ENCODE measurements at regions not wholly inside any gene's neighbourhood (a gene's known extent, or its start where the extent isn't known, plus 50 kb on each side); places are given as distances from the start of the nearest gene placed in this dataset.
"Not testable (repeated sequence)": the region's sequence is repeated elsewhere in the genome, so short reads cannot be mapped to it uniquely, and the experiment has no call there.

- DNase-seq, result no peak
Observed at GRCh38 chr6:11885159-11885558, 106.6 kb upstream of the ADTRP start.

- not testable (repeated sequence) for DNase-seq
Observed at GRCh38 chr6:11883471-11883870, 104.9 kb upstream of the ADTRP start.

DNA sequence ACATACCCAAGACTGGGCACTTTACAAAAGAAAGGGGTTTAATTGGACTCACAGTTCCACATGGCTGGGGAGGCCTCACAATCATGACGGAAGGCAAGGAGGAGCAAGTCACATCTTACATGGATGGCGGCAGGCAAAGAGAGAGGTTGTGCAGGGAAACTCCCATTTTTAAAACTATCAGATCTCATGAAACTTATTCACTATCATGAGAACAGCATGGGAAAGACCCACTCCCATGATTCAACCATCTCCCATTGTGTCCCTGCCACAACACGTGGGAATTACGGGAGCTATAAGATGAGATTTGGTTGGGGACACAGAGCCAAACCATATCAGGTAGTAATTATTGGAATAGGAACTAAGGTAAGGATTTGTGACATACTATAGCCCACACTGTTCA is 101.6 kb upstream of the ADTRP start:
- DNase-seq, result not testable (repeated sequence)

- DNase-seq, result no peak
Observed at GRCh38 chr6:11878735-11879134, 100.1 kb upstream of the ADTRP start.

GRCh38 chr6:11878029-11878428 is 99.4 kb upstream of the ADTRP start:
- DNase-seq, result no peak

DNA sequence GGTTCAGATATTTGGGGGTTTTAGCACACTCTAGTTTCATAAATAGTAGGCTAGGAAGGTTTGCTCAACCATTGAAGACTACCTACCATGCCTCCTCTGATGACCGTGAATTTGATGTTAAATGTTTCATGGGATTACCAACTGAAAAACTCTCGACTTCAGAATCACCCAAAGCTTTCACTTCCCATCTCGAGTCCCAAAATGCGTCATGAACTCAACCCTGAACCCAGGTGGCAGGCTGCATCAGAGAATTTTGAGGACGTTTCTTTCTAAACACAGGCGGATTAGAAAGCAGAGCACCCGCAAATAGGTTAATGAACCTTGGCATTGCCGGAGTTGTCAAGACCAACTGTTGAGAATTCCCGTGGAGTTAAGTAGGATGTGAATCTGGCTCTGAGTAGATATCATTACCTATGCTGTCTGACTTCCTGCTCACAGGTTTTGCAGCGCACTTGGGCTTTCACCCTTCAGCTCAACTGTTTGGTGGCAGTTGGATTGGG is 98.4 kb upstream of the ADTRP start:
- DNase-seq, result peak in 1 of 2 donors; percentile 12

DNA sequence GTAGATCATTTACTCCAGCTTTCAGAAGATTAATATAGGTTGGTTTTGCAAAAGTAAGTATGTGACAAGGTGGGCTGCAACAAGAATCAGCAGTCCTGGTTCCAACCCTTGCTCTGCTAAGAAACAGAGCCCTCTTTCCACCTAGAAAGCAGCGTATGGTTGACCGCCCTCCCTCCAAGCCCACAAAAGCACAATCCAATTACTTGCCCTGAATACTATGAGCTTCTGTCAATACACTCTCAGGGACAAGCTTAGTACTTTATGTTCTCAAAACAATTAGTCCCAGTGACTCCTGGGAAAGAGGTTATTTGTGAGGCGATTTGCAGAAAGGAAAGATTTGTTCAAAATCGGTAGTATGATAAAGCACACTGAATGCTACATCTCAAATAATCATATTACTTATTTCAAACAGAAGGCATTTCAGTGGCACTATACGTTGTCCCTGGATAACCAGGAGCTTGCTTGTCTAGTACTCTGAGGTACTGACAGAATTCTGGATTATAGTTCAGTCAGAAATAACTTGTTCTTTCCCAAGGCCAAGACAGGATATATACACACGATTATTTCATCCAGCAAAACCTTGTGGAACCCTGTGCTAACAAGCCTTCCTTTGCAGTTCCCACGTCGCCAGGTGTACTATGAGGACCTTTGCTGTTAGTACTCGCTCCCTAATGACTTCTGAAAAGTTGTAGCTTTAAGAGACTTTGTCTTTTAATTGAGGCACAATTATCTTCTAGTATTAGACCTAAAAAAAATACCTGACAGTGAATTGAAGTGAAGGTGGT is 96.9 kb upstream of the ADTRP start:
- no peak for DNase-seq

DNA sequence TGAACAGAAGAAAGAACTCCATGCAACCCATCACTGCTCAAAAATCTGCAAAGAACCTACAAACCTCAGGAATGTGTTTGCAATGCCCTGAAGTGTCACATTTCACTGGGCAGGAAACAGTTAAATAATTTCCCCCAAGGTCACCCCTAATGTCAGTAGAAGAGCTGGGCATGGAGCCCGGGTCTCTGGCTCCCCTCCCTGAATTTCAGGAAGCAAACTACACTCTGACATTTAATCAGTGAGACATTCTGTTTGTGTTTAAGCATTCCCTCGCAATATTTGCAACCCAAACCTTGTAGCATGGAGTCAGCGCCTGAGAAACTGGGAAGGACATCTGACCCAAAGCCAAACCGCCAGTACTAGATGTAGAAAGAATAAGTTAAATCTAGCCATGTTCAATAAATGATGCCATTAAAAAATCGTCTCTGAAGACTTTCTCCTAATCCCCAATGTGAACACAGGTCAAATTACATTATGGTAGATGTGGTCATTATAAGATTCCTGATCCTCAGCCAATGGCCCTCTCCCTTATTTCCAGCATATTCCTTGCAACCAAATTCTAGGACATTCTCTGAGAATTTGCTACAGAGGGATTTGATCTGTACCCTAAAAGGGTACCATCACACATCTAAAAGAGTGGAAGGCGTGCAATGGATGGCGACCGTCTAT is 91.2 kb upstream of the ADTRP start:
- DNase-seq, result no peak

- DNase-seq, result no peak
Observed at GRCh38 chr6:11868392-11868791, 89.8 kb upstream of the ADTRP start.

DNA sequence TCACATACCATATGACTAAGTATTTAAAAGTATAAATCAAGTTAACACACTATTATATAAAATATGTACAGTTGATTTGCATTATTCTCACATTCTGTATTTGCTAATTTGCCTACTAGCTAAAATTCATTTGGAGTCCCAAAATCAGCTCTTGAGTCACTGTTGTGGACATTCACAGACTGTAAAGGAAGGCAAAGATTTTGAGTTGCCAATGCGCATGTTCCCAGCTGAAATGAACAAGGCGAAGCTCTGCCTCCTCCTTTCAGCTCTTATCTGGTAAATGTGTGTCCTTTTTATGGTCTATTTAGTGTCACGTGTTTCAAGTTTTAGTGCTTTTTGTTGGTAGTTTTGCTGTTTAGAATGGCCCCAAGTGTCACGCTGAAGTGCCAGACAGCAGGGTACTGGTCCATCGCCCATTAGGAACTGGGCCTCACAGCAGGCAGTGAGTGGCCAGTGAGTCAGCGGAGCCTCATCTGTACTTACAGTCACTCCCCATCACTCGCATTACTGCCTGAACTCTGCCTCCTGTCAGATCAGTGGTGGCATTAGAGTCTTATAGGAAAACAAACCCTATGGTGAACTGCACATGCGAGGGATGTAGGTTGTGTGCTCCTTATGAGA is 87.2 kb upstream of the ADTRP start:
- DNase-seq, result no peak

DNA sequence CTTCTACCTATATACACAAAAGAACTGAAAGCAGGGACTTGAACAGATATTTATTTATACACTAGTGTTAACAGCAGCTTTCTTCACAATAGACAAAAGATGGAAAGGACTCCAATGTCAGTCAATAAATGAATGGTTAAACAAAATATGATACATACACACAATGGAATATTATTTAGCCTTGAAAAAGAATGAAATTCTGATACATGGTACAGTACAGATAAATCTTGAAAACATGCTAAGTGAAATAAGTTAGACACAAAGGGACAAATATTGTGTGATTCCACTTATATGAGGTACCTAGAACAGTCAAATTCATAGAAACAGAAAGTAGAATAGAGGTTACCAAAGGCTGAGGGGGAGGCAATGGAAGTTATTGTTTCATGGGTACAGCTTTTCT is 79.8 kb upstream of the ADTRP start:
- no peak for DNase-seq

DNA sequence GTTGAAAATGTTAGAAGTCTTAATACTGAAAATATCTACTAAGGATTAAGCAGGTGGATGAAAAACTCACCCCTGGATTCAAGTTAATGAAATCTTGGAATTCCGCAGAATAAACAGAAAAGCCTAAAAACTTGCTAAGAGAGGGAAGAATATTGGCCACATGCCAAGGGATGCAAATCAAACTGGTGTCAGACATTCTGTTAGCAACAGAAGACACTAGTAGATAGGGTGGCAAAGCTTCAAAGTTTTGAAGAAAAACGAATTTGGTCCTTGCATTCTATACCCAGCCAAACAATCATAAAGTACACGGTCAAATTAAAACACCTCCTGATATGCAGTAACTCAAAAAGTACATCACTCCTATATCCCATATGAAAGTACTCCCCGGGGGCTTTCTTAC is 77.1 kb upstream of the ADTRP start:
- DNase-seq, result no peak

DNA sequence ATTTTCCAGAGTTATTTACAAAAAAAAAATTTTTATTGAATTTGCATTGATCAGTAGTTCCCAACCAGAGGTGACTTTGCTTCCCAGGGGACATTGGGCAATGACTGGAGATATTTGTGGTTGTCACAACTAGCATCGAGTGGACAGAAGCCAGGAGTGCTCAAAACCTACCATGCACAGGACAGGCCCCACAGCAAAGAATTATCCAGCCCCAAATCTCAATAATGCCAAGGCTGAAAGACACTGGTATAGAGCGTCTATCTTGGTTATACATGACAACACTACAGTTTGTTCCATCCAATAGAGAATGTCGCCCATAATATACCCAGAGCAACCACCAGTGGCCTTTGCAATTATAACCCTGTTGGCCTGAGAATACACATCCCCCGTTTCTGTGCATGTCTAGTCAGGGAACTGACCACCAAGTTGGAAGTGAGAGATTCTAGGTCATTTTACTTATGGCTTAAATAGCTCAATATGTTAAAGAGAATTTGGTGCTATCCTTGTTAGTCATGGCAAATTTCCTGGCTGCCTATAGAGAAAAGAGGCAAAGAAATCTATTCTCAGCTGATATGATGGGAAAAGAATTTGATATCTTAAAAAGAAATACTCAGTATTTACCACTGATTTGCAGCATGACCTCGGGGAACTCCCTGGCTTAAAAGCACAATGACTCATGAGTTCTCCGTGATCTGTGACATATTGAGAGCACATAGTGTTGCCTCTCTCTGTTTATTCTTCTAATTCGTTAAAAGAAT is 76.0 kb upstream of the ADTRP start:
- no peak for DNase-seq

- DNase-seq, result no peak
Observed at GRCh38 chr6:11853678-11854407, 75.2 kb upstream of the ADTRP start.

DNA sequence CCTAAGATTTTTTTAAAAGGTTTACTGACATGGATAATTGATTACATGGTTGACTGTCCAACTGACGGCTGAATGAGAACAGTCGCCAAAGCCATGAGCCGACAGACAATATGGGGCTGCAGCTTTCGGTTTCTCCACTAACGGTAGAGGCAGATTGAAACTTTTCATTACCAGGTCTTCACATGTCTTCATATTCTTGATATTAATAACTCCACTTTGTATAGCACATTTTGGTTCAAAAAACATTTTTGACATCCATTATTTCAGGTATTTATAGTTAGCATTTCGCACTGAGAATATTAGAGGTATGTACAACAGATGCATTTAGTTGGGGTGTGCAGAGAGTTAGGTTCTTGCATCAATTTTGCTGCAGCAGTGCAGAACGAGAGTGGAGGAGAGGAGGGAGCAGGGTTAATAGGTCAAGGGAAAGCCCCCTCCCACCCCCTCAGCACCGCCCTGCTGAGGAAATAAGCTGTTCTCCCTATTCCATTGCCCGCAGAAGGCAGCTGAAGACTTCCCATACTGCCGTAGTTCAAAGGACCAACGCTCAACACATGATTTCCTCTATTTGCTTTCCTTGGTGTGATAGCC is 73.6 kb upstream of the ADTRP start:
- DNase-seq, result no peak

- no peak for DNase-seq
Observed at GRCh38 chr6:11851387-11851786, 72.8 kb upstream of the ADTRP start.

- no peak for DNase-seq
Observed at GRCh38 chr6:11848852-11849731, 70.5 kb upstream of the ADTRP start.

- DNase-seq, result no peak
Observed at GRCh38 chr6:11848346-11848651, 69.7 kb upstream of the ADTRP start.

- DNase-seq, result no peak
Observed at GRCh38 chr6:11847515-11848345, 69.1 kb upstream of the ADTRP start.

GRCh38 chr6:11847068-11847467 is 68.5 kb upstream of the ADTRP start:
- DNase-seq, result not testable (repeated sequence)

All from CD4-positive, alpha-beta T cell treated with Interferon alpha-2 for 1 hour (primary cell).